ENCODE measurements at regions not wholly inside any gene's neighbourhood (a gene's known extent, or its start where the extent isn't known, plus 50 kb on each side); places are given as distances from the start of the nearest gene placed in this dataset.

DNA sequence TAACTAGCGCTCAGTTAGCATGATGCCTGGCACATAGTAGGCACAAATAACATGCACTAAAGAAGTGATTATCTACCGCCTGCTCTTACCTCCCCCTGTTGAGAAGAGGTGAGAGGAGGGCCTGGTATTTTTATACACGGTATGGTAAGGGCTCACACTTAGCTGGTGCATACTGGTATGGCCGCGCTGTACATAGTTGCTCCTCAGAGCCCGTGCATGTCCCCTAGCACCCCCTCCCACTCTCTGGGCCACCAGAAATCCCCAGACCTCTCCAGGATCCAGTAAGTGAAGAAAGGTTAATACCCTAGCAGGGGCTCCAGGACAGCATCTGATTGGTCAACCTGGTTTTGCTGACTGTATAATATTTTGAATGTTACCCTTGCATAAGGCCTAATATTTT, 121.4 kb downstream of the RAB11FIP2 start:
- Histone ChIP-seq H3K4me3 (ENCODE audit: low read length) (no peak overlapping the region), H3K9ac (ENCODE audit: low read length) (no peak overlapping the region), H3K36me3 (ENCODE audit: control insufficient read depth, insufficient read depth, low read length) (no peaks in the 10 kb centered on the region), H3K27ac (ENCODE audit: low read depth, low read length) (no peak overlapping the region), H3K4me1 (ENCODE audit: control insufficient read depth, insufficient read depth, low read length) (no peaks in the 10 kb centered on the region), H3K27me3 (ENCODE audit: control insufficient read depth, insufficient read depth, low read length) (no peaks in the 10 kb centered on the region)

DNA sequence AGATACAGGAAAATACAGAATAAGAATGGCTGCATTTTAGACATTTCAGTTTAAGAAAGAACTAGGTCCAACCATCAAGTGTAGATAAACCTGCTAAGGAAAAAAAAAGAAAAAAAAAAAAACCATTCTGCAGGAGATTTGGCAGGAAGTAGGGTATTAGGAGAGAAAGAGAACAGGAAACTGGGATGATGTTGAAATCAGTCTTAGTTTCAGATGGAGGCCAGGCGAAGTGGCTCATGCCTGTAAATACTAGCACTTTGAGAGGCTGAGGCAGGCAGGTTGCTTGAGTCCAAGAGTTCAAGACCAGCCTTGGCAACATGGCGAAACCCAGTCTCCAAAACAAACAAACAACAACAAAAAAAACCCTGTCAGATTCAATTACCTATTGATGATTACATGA, 120.2 kb downstream of the RAB11FIP2 start:
- no peak overlapping the region for H3K27ac ChIP-seq (ENCODE audit: low read depth, low read length)
- no peaks in the 10 kb centered on the region for H3K4me1 ChIP-seq (ENCODE audit: control insufficient read depth, insufficient read depth, low read length)
- H3K9ac ChIP-seq (ENCODE audit: low read length) = no peak overlapping the region
- no peaks in the 10 kb centered on the region for H3K27me3 ChIP-seq (ENCODE audit: control insufficient read depth, insufficient read depth, low read length)
- no peak overlapping the region for H3K4me3 ChIP-seq (ENCODE audit: low read length)
- no peaks in the 10 kb centered on the region for H3K36me3 ChIP-seq (ENCODE audit: control insufficient read depth, insufficient read depth, low read length)

DNA sequence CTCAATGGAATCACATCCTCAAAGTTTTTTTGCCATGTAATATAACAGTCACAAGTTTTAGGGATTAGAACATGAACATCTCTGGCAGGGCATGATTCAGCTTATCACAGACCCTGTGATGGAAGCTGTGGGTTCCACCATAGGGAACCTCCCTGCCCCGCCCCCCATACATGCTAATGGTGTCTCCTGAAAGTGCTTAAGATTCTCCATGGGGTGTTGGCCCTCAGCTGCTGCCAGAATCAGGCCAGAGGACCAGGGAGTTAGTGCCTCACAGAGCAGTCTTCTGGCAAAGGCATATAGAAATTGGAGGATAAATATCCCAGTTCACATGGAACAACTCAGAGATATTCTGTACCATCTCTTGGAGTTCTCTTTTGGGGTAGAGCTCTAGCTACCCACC, 119.4 kb downstream of the RAB11FIP2 start:
- Histone ChIP-seq H3K4me1 (ENCODE audit: control insufficient read depth, insufficient read depth, low read length) (no peaks in the 10 kb centered on the region), H3K9ac (ENCODE audit: low read length) (no peak overlapping the region), H3K27ac (ENCODE audit: low read depth, low read length) (no peak overlapping the region), H3K4me3 (ENCODE audit: low read length) (no peak overlapping the region), H3K27me3 (ENCODE audit: control insufficient read depth, insufficient read depth, low read length) (no peaks in the 10 kb centered on the region), H3K36me3 (ENCODE audit: control insufficient read depth, insufficient read depth, low read length) (no peaks in the 10 kb centered on the region)

DNA sequence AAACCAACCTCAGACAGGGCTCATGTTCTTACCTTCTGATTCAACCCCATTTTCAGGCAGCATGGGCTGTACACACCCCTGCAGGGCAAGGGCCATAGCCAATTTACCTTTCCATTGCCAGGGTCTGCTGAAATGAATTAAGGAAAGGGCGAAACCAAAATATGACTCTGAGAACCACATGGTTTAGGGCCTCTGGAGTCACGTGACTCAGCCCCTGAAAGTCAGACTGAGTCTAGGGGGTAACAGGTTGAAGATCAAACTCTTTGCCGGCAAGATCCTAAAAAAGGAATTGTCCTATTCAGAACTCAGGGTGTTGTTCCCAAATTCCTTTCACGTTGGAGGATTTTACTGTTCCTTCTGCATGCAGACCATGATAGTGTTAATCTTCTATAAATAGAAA, 118.9 kb downstream of the RAB11FIP2 start:
- H3K27me3 ChIP-seq (ENCODE audit: control insufficient read depth, insufficient read depth, low read length) = no peaks in the 10 kb centered on the region
- no peak overlapping the region for H3K4me3 ChIP-seq (ENCODE audit: low read length)
- no peak overlapping the region for H3K27ac ChIP-seq (ENCODE audit: low read depth, low read length)
- no peak overlapping the region for H3K9ac ChIP-seq (ENCODE audit: low read length)
- no peaks in the 10 kb centered on the region for H3K4me1 ChIP-seq (ENCODE audit: control insufficient read depth, insufficient read depth, low read length)
- no peaks in the 10 kb centered on the region for H3K36me3 ChIP-seq (ENCODE audit: control insufficient read depth, insufficient read depth, low read length)

DNA sequence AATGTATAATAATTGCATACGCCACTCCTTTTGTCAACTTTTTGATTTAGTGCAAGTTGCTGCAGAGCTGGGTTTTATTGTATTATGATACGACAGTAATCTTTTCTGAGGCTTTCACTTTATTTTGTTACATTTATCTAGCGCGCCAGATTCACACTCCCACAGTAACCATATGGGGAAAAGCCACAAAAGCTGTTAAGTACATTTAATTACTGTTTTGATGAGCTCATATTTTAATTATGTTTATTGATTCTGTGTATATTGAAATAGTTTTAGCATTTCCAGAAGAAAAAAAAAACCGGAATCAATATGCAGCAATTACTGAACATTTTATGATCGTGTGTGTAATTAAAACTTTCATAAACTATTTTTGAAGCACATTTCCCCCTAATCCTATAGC, 118.5 kb downstream of the RAB11FIP2 start:
- H3K27me3 ChIP-seq (ENCODE audit: control insufficient read depth, insufficient read depth, low read length) = no peaks in the 10 kb centered on the region
- H3K4me3 ChIP-seq (ENCODE audit: low read length) = no peak overlapping the region
- H3K36me3 ChIP-seq (ENCODE audit: control insufficient read depth, insufficient read depth, low read length) = no peaks in the 10 kb centered on the region
- no peak overlapping the region for H3K9ac ChIP-seq (ENCODE audit: low read length)
- no peaks in the 10 kb centered on the region for H3K4me1 ChIP-seq (ENCODE audit: control insufficient read depth, insufficient read depth, low read length)
- H3K27ac ChIP-seq (ENCODE audit: low read depth, low read length) = no peak overlapping the region

DNA sequence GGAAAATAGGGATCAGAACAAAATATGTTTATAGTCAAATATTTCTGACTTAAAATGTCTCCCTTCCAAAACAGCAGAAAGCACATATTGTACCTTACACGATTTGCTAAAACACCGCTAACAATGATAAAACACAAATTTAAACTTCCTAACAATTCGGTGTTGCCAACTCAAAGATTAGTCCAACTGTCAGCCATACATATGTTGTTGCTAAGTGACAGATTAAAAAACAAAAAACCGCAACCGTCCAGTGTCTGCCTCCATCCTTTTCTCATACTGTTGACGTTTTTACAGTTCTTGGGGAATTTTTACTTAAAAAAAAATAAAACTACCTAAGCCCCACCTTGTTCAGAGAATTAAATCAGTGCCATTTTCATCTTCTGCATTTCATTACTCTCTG, 118.0 kb downstream of the RAB11FIP2 start:
- Histone ChIP-seq H3K4me1 (ENCODE audit: control insufficient read depth, insufficient read depth, low read length) (no peaks in the 10 kb centered on the region), H3K9ac (ENCODE audit: low read length) (no peak overlapping the region), H3K4me3 (ENCODE audit: low read length) (no peak overlapping the region), H3K27me3 (ENCODE audit: control insufficient read depth, insufficient read depth, low read length) (no peaks in the 10 kb centered on the region), H3K36me3 (ENCODE audit: control insufficient read depth, insufficient read depth, low read length) (no peaks in the 10 kb centered on the region), H3K27ac (ENCODE audit: low read depth, low read length) (no peak overlapping the region)

DNA sequence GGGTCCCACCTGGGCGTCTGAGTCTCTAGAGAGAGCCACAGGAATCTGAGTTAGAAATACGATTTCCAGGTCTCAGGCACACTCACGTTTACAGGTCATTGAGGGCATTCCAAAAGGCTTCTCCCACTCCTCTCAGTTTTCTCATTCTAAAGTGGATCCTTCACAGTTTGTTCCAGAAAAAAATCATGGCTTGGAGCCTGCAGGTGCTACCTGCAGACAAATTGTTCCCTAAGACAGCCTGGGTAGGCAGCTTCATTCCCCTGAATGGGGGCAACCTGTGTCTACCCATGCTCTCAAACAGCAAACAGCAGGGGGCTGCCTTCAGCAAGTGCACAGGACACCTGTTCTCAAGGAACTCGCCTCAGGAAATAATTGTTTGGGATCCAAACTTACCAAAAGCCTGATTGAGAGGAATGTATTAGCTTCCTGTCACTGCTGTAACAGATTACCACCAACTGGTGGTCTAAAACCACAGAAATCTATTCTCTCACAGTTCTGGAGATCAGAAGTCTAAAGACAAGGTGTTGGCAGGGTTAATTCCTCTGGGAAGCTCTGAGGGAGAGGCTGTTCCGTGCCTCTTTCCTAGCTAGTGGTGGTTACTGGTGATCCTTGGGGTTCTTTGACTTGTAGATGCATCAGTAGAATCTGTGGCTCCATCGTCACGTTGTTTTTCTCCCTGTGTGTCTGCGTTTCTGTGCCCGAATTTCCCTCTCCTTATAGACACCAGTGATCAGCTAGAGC, 117.2 kb downstream of the RAB11FIP2 start:
- no peaks in the 10 kb centered on the region for H3K27me3 ChIP-seq (ENCODE audit: control insufficient read depth, insufficient read depth, low read length)
- H3K27ac ChIP-seq (ENCODE audit: low read depth, low read length) = no peak overlapping the region
- H3K36me3 ChIP-seq (ENCODE audit: control insufficient read depth, insufficient read depth, low read length) = no peaks in the 10 kb centered on the region
- no peak overlapping the region for H3K9ac ChIP-seq (ENCODE audit: low read length)
- H3K4me3 ChIP-seq (ENCODE audit: low read length) = no peak overlapping the region
- H3K4me1 ChIP-seq (ENCODE audit: control insufficient read depth, insufficient read depth, low read length) = no peaks in the 10 kb centered on the region

DNA sequence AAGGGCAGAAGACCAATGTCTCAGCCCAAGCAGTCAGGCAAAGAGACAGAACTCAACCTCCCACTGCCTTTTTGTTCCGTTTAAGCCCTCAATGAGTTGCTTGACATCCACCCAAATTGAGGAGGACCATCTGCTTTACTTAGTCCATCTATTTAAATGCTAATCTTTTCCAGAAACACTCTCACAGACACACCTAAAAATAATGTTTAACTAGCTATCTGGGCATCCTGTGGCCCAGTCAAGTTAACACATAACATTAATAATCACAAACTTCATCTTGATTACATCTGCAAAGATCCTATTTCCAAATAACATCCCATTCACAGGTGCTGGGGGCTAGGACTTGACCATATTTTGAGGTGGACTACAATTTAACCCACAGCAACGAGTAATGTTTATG, 115.7 kb downstream of the RAB11FIP2 start:
- no peak overlapping the region for H3K4me3 ChIP-seq (ENCODE audit: low read length)
- no peak overlapping the region for H3K27ac ChIP-seq (ENCODE audit: low read depth, low read length)
- no peaks in the 10 kb centered on the region for H3K36me3 ChIP-seq (ENCODE audit: control insufficient read depth, insufficient read depth, low read length)
- no peak overlapping the region for H3K9ac ChIP-seq (ENCODE audit: low read length)
- H3K27me3 ChIP-seq (ENCODE audit: control insufficient read depth, insufficient read depth, low read length) = no peaks in the 10 kb centered on the region
- no peaks in the 10 kb centered on the region for H3K4me1 ChIP-seq (ENCODE audit: control insufficient read depth, insufficient read depth, low read length)

DNA sequence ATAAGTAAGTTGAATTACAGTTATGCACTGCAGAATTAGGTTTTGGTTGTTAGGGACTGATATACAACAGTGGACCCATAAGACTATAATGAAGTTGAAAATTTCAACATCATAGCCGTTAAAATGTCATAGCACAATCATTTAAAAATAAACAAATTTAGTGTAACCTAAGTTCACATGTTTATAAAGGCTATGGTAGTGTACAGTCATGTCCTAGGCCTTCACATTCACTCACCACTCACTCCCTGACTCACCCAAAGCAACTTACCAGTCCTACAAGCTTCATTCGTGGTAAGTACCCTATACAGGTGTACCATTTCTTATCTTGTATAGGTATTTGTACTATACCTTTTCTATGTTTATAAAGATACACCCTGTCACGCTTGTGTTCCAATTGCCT, 113.7 kb downstream of the RAB11FIP2 start:
- Histone ChIP-seq H3K27me3 (ENCODE audit: control insufficient read depth, insufficient read depth, low read length) (no peaks in the 10 kb centered on the region), H3K27ac (ENCODE audit: low read depth, low read length) (no peak overlapping the region), H3K4me3 (ENCODE audit: low read length) (no peak overlapping the region), H3K4me1 (ENCODE audit: control insufficient read depth, insufficient read depth, low read length) (no peaks in the 10 kb centered on the region), H3K9ac (ENCODE audit: low read length) (no peak overlapping the region), H3K36me3 (ENCODE audit: control insufficient read depth, insufficient read depth, low read length) (no peaks in the 10 kb centered on the region)

DNA sequence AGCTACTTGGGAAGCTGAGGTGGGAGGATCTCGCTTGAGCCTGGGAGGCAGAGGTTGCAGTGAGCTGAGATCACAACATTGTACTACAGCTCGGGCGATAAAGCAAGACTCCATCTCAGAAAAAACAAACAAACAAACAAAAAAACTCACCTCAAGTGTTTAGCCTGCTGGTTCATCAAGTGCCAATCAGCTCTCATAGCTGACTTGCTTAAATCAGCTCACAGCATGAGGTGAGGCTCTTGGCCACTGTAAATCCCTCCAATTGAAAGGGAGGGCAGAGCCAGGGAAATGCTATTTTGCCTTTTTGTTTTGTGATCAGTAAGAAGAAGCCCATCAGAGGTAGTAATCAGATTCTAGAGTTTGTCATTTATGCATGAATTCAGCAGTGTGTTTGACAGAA, 112.3 kb downstream of the RAB11FIP2 start:
- H3K4me1 ChIP-seq (ENCODE audit: control insufficient read depth, insufficient read depth, low read length) = no peaks in the 10 kb centered on the region
- H3K9ac ChIP-seq (ENCODE audit: low read length) = no peak overlapping the region
- no peak overlapping the region for H3K27ac ChIP-seq (ENCODE audit: low read depth, low read length)
- no peaks in the 10 kb centered on the region for H3K36me3 ChIP-seq (ENCODE audit: control insufficient read depth, insufficient read depth, low read length)
- no peaks in the 10 kb centered on the region for H3K27me3 ChIP-seq (ENCODE audit: control insufficient read depth, insufficient read depth, low read length)
- H3K4me3 ChIP-seq (ENCODE audit: low read length) = no peak overlapping the region

DNA sequence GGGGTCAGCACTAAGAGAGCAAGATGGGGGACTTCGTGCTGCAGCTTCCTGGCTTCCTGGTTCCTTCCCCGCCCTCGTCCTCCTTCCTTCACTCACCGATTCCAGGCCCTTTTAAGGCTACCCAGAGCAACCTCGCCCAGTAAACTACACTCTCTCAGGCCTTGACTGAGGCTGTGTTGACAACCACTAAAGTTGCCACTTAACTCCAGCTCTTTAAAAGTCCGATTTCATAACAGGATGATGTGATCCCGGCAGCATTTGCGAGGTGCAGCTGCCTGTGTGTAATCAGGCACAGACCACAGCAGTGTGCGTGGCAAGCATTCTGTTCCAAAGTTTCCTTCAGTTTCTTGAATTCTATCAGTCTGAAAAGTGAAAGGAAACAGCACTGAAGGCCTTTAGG, 110.6 kb downstream of the RAB11FIP2 start:
- Histone ChIP-seq H3K4me3 (ENCODE audit: low read length) (no peak overlapping the region), H3K36me3 (ENCODE audit: control insufficient read depth, insufficient read depth, low read length) (no peaks in the 10 kb centered on the region), H3K27me3 (ENCODE audit: control insufficient read depth, insufficient read depth, low read length) (no peaks in the 10 kb centered on the region), H3K27ac (ENCODE audit: low read depth, low read length) (no peak overlapping the region), H3K4me1 (ENCODE audit: control insufficient read depth, insufficient read depth, low read length) (no peaks in the 10 kb centered on the region), H3K9ac (ENCODE audit: low read length) (no peak overlapping the region)

DNA sequence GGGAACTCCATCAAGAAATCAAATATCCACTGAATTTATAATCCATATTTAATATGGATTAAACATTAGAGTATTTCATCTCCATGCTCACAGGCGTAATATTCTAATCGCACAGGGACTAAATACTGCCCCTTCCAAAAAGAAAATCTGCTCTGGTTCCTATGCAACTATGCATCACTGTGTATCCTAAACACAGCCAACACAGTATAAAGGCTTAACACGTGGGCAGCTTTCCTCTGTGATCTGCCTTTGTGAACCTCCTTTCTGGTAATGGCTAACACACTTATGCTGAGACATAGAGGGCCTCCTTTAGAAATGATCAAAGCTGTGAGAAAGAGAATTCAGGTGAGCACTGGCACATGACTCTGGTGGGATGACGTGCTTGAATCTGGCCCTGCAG, 110.2 kb downstream of the RAB11FIP2 start:
- Histone ChIP-seq H3K9ac (ENCODE audit: low read length) (no peak overlapping the region), H3K4me1 (ENCODE audit: control insufficient read depth, insufficient read depth, low read length) (no peaks in the 10 kb centered on the region), H3K36me3 (ENCODE audit: control insufficient read depth, insufficient read depth, low read length) (no peaks in the 10 kb centered on the region), H3K27ac (ENCODE audit: low read depth, low read length) (no peak overlapping the region), H3K27me3 (ENCODE audit: control insufficient read depth, insufficient read depth, low read length) (no peaks in the 10 kb centered on the region), H3K4me3 (ENCODE audit: low read length) (no peak overlapping the region)

DNA sequence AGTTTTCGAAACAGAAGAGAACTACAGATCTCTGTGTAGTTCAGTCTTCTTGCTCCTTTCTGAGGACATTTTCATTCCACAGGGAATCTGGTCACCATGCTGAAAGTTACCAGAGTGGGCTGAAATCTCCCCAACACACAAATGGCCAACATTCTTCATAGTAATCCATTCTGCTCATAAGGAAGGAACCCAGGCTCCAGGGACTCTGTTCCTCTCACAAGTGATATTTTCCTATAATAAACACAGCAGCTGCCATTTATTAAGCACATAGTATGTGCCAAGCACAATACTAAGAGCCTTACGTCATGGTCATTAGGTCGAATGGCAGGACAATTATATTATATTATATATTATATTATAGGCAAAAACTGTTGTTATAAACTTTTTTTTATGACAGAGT, 109.8 kb downstream of the RAB11FIP2 start:
- Histone ChIP-seq H3K9ac (ENCODE audit: low read length) (no peak overlapping the region), H3K4me3 (ENCODE audit: low read length) (no peak overlapping the region), H3K36me3 (ENCODE audit: control insufficient read depth, insufficient read depth, low read length) (no peaks in the 10 kb centered on the region), H3K27ac (ENCODE audit: low read depth, low read length) (no peak overlapping the region), H3K4me1 (ENCODE audit: control insufficient read depth, insufficient read depth, low read length) (no peaks in the 10 kb centered on the region), H3K27me3 (ENCODE audit: control insufficient read depth, insufficient read depth, low read length) (no peaks in the 10 kb centered on the region)
